K562 (cell line): ENCODE measurements at regions not wholly inside any gene's neighbourhood (a gene's known extent, or its start where the extent isn't known, plus 50 kb on each side); places are given as distances from the start of the nearest gene placed in this dataset.

Experiments used
- ATAC-seq: fragments of 200-7000 bp; cut with Tn5 transposase; 3 replicates; pipeline ENCODE4 v1.9.1; 2020; ENCODE audit warnings: moderate library complexity
- BruUV-seq: library from RNA; stranded (reverse); fragments of 400-500 nt; replicated peaks from 2 replicates; lab custom pipeline; 2021; lab: Mats Ljungman, UMichigan
- CTCF ChIA-PET: fragments of 300-600 bp; formaldehyde crosslinking; extraction: SDS; loops from one replicate; lab custom pipeline; 2021; ENCODE audit warnings: low intra/inter-chr PET ratio; lab: Yijun Ruan, JAX
- POLR2A ChIA-PET: fragments of 300-600, 350-650 bp; sonication (Branson Sonifier 250); formaldehyde crosslinking; extraction: SDS; loops from one replicate; lab custom pipeline; 2021; ENCODE audit warnings: antibody characterized with exemption, inconsistent platforms; lab: Yijun Ruan, JAX
- DNase-seq, 4 experiments: peaks; one replicate each; pipeline versions ENCODE4 v3.0.0 to v3.0.0-alpha.2; 2011 to 2018; ENCODE audit warnings: low spot score in 3 of 4, mixed read lengths in 3 of 4; ENCODE audit errors: extremely low read depth in 1 of 4
- FAIRE-seq: peaks from 2 replicates; lab custom pipeline; 2011; peaks lifted over from hg19 to GRCh38; lab: Jason Lieb, UNC
- H2AFZ ChIP-seq: 2 replicates; pipeline ENCODE4 v1.6.0; 2011; ENCODE audit warnings: low read depth, low read length, control low read depth, inconsistent platforms
- H3K27ac ChIP-seq: fragments of 200-600 bp; 3 replicates; pipeline ENCODE4 v1.8.0; 2011; ENCODE audit warnings: low read depth, mild to moderate bottlenecking, control low read depth, inconsistent platforms, low read length, moderate library complexity, mixed read lengths; ENCODE audit errors: extremely low read depth
- H3K27me3 ChIP-seq, 2 experiments: fragments of 300-600 bp in 1 of 2; 2 replicates in 1 of 2; 3 replicates in 1 of 2; pipeline versions ENCODE4 v1.6.0 to v1.8.0; 2011; ENCODE audit warnings: inconsistent platforms in 2 of 2, low read length in 2 of 2, mild to moderate bottlenecking in 1 of 2, mixed read lengths in 1 of 2, moderate library complexity in 1 of 2; ENCODE audit not compliant: control insufficient read depth in 2 of 2, insufficient read depth in 2 of 2
- H3K36me3 ChIP-seq: fragments of 300-600 bp; 3 replicates; pipeline ENCODE4 v1.8.0; 2011; ENCODE audit warnings: mild to moderate bottlenecking, low read length, inconsistent platforms; ENCODE audit not compliant: control insufficient read depth, insufficient read depth
- H3K4me1 ChIP-seq, 2 experiments: fragments of 200-600 bp in 1 of 2; replicated peaks in 1 of 2; 2 replicates in 1 of 2; 3 replicates in 1 of 2; pipeline versions ENCODE4 v1.5.1 to v1.8.0; 2011; ENCODE audit warnings: inconsistent platforms in 2 of 2, low read length in 2 of 2, mild to moderate bottlenecking in 1 of 2, mixed read lengths in 1 of 2, moderate library complexity in 1 of 2; ENCODE audit not compliant: control insufficient read depth in 2 of 2, insufficient read depth in 2 of 2
- H3K4me2 ChIP-seq: 2 replicates; pipeline ENCODE4 v1.6.1; 2011; ENCODE audit warnings: low read length, control low read depth, inconsistent platforms, mixed read lengths; ENCODE audit not compliant: insufficient read depth
- H3K4me3 ChIP-seq: fragments of 200-600 bp; sonication (generic), shearing (Covaris generic); 2 replicates; pipeline ENCODE4 v1.5.1; 2016; ENCODE audit warnings: control low read depth, inconsistent platforms
- H3K79me2 ChIP-seq: fragments of 200-600 bp; 3 replicates; pipeline ENCODE4 v1.8.0; 2011; ENCODE audit warnings: low read length, inconsistent platforms; ENCODE audit not compliant: control insufficient read depth, insufficient read depth
- H3K9ac ChIP-seq, 2 experiments: 2 replicates each; pipeline versions ENCODE4 v1.6.0 to v1.6.1; 2011; ENCODE audit warnings: low read depth in 2 of 2, low read length in 2 of 2, control low read depth in 1 of 2, inconsistent platforms in 1 of 2, mild to moderate bottlenecking in 1 of 2, mixed read lengths in 1 of 2; ENCODE audit not compliant: insufficient read depth in 1 of 2
- H3K9me1 ChIP-seq: one replicate; pipeline ENCODE4 v1.6.0; 2011; ENCODE audit warnings: inconsistent platforms, mild to moderate bottlenecking, low read length, moderate library complexity; ENCODE audit not compliant: control insufficient read depth, insufficient read depth
- H3K9me3 ChIP-seq: replicated peaks from 2 replicates; pipeline ENCODE4 v1.5.1; 2011; ENCODE audit warnings: low read depth, low read length, inconsistent platforms; ENCODE audit not compliant: control insufficient read depth, insufficient read depth
- H4K20me1 ChIP-seq: replicated peaks from 2 replicates; pipeline ENCODE4 v1.6.1; 2011; ENCODE audit warnings: low read length, inconsistent platforms, mixed read lengths; ENCODE audit not compliant: control insufficient read depth, insufficient read depth
- ARNT ChIP-seq, 2 experiments: fragments of 450-650 bp; IDR thresholded peaks; 2 replicates each; pipeline ENCODE4 v1.6.1; 2016; ENCODE audit warnings: mild to moderate bottlenecking in 1 of 2
- ERF ChIP-seq: fragments of 450-650 bp; formaldehyde crosslinking; IDR thresholded peaks from 2 replicates; pipeline ENCODE4 v1.4.0; 2020; ENCODE audit warnings: mild to moderate bottlenecking, mixed read lengths
- FOXM1 ChIP-seq, 2 experiments: fragments of 450-650 bp in 1 of 2; sonication (generic) in 1 of 2; formaldehyde crosslinking in 1 of 2; IDR thresholded peaks; 2 replicates each; pipeline versions ENCODE4 v1.6.1 to v1.9.0; 2017 to 2022; ENCODE audit warnings: low read depth in 2 of 2, mild to moderate bottlenecking in 2 of 2, missing genetic modification reagents in 1 of 2, moderate library complexity in 1 of 2
- HDAC3 ChIP-seq: fragments of 450-650 bp; IDR thresholded peaks from 2 replicates; pipeline ENCODE4 v1.6.1; 2018; ENCODE audit warnings: borderline replicate concordance, mild to moderate bottlenecking, moderate library complexity; ENCODE audit not compliant: partially characterized antibody
- MAFK ChIP-seq: IDR thresholded peaks from 2 replicates; pipeline ENCODE4 v1.6.1; 2011; ENCODE audit warnings: low read length, improper control_type of control experiment
- NFXL1 ChIP-seq: fragments of 450-650 bp; formaldehyde crosslinking; IDR thresholded peaks from 2 replicates; pipeline ENCODE4 v1.4.0; 2021; ENCODE audit warnings: mild to moderate bottlenecking
- ZNF707 ChIP-seq: fragments of 250-450 bp; sonication (Bioruptor Pico); conservative IDR thresholded peaks from 2 replicates; pipeline ENCODE4 v1.8.0; 2022; ENCODE audit warnings: inconsistent platforms, mild to moderate bottlenecking, moderate library complexity
- WGBS: fragments of 100-300 bp; shearing (Covaris generic); methylation state at CpG from one replicate; pipeline ENCODE4 v1.1.6; 2016; ENCODE audit warnings: low coverage, mixed read lengths; ENCODE audit not compliant: insufficient coverage; ENCODE audit errors: missing lambda C conversion rate; 5-methylcytosine and 5-hydroxymethylcytosine counted together
- in situ Hi-C: fragments of 300-500 bp; cut with MboI; formaldehyde crosslinking; loops from 4 replicates; pipeline ENCODE4 v1.15.0; 2018; ENCODE audit warnings: inconsistent platforms, mixed read lengths
- intact Hi-C: fragments of 100-400 bp; cut with micrococcal nuclease; formaldehyde crosslinking; loops from 2 replicates; pipeline ENCODE4 v1.14.2; 2022
- TF ChIP-seq, protein P1 (sequence below): sonication (generic); formaldehyde crosslinking; IDR thresholded peaks from 2 replicates; pipeline ENCODE4 v1.9.0; 2022; ENCODE audit warnings: mild to moderate bottlenecking, missing genetic modification reagents
- TF ChIP-seq, protein P2 (sequence below): IDR thresholded peaks from 3 replicates; pipeline ENCODE4 v1.6.1; 2011; ENCODE audit warnings: borderline replicate concordance, mild to moderate bottlenecking; ENCODE audit not compliant: insufficient read length, insufficient read depth

DNA sequence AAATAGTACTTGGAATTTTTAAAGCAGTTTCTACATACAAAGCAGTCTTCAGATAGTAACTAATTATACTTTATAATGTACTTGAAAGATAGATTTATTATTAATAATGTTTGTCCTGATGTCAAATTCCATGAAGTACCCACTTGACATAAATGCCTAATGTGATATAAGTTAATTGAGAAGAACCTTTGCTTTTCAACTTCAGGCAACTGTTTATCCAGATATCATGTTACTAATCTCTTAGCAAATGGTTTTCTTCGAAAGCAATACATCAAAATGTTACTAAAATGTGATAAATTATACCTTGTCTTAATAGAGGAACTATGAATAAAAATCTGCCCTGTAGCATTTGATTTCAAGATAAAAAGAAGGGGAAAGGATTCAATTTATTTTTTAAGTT lies 146.8 kb upstream of the FBXL17 start:
- Histone ChIP-seq H3K9ac (no peak overlapping the region), H3K9me1 (no peaks in the 10 kb centered on the region), H3K4me2 (no peak overlapping the region), H3K79me2 (no peaks in the 10 kb centered on the region), H3K4me3 (no peak overlapping the region), H3K36me3 (0 out of 3 replicates have a peak, but pooled peaks cover 3% of the 10 kb centered on the region), H3K27ac (no peak overlapping the region), H3K9me3 (peaks cover 26% of the 10 kb centered on the region), H3K4me1 (peaks cover 3 to 27% of the 10 kb centered on the region in 2 experiments; a peak in 4 of 5 replicates), H2AFZ (no peak overlapping the region), H3K27me3 (no peaks in the 10 kb centered on the region), H4K20me1 (no peaks in the 10 kb centered on the region)
- in situ Hi-C loops (no loop called here), intact Hi-C loops (loop anchor here (10.0 kb wide), 1 partner anchor 946 kb away; no protein-coding TSS in a partner anchor)
- WGBS: 19% methylated on average over 1 of the region's 1 CpG
- no peak for FAIRE-seq
- no peak for ATAC-seq
- TF ChIP-seq MAFK: no peak
- no peak for TF ChIP-seq HDAC3
- no peak for TF ChIP-seq FOXM1 (IDR thresholded peaks at IDR 0.05; ENCODE audit: low read depth)
- no peak for TF ChIP-seq FOXM1 (CRISPR knock-in tag; IDR thresholded peaks at IDR 0.05; ENCODE audit: low read depth)
- no peak for TF ChIP-seq ARNT (IDR thresholded peaks at IDR 0.05)
- ChIA-PET POLR2A (no interaction called here), CTCF (no interaction called here)
- no TSS peak for BruUV-seq
- no peak for DNase-seq

DNA sequence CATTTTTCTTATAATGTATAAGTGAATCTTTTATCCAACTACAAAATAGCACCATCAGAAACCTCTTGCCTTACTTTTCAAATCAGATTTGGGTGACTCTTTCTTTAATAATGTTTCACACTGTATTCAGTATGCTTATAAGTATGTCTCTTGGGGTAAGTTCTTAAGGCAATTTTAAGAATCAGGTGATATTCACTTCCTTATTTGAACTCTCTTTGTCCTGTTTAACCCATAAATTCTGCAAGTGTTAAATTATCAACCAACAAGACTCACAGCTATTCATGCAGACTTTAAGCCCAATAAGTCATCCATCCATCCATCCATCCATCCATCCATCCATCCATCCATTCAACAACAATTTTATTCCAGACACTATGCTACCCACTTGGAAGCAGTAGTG lies 142.7 kb upstream of the FBXL17 start:
- no peak for DNase-seq
- no peaks in the 10 kb centered on the region for H3K79me2 ChIP-seq
- in situ Hi-C loops (no loop called here), intact Hi-C loops (loop anchor here (5.0 to 10.0 kb wide), 4 partner anchors 103 to 950 kb away; partner anchors contain the start of gene FER)
- no TSS peak for BruUV-seq
- H4K20me1 ChIP-seq: no peaks in the 10 kb centered on the region
- H3K36me3 ChIP-seq: no peaks in the 10 kb centered on the region
- no peak overlapping the region for H3K9ac ChIP-seq
- ChIA-PET CTCF (no interaction called here), POLR2A (interaction anchor here (1.0 kb wide), 1 partner anchor 10 kb away, joined by 3 read pairs; no protein-coding TSS in a partner anchor)
- no peak for ATAC-seq
- no peaks in the 10 kb centered on the region for H3K27me3 ChIP-seq
- H3K9me3 ChIP-seq: peaks cover 11% of the 10 kb centered on the region
- no peak overlapping the region for H3K4me2 ChIP-seq
- peaks cover 0 to 7% of the 10 kb centered on the region in 2 experiments; a peak in 1 of 5 replicates for H3K4me1 ChIP-seq
- no peak overlapping the region for H3K4me3 ChIP-seq
- FAIRE-seq: no peak
- no peaks in the 10 kb centered on the region for H3K9me1 ChIP-seq
- H3K27ac ChIP-seq: no peak overlapping the region
- H2AFZ ChIP-seq: no peak overlapping the region
- TF ChIP-seq, protein P1, sequence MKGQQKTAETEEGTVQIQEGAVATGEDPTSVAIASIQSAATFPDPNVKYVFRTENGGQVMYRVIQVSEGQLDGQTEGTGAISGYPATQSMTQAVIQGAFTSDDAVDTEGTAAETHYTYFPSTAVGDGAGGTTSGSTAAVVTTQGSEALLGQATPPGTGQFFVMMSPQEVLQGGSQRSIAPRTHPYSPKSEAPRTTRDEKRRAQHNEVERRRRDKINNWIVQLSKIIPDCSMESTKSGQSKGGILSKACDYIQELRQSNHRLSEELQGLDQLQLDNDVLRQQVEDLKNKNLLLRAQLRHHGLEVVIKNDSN (CRISPR knock-in tag): no peak
- TF ChIP-seq ERF (CRISPR knock-in tag) (no peak), NFXL1 (CRISPR knock-in tag) (no peak), ZNF707 (CRISPR knock-in tag) (no peak)
- TF ChIP-seq, protein P2, sequence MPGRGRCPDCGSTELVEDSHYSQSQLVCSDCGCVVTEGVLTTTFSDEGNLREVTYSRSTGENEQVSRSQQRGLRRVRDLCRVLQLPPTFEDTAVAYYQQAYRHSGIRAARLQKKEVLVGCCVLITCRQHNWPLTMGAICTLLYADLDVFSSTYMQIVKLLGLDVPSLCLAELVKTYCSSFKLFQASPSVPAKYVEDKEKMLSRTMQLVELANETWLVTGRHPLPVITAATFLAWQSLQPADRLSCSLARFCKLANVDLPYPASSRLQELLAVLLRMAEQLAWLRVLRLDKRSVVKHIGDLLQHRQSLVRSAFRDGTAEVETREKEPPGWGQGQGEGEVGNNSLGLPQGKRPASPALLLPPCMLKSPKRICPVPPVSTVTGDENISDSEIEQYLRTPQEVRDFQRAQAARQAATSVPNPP: no peak
